NT2/D1 (cell line): ENCODE measurements at regions not wholly inside any gene's neighbourhood (a gene's known extent, or its start where the extent isn't known, plus 50 kb on each side); places are given as distances from the start of the nearest gene placed in this dataset.

Experiments used
- YY1 ChIP-seq: IDR thresholded peaks from 2 replicates; pipeline ENCODE4 v1.6.1; 2011; ENCODE audit not compliant: insufficient read length, insufficient read depth
- ZNF274 ChIP-seq: IDR thresholded peaks from 2 replicates; pipeline ENCODE4 v1.6.1; 2011; ENCODE audit warnings: mild to moderate bottlenecking, low read depth, low read length

DNA sequence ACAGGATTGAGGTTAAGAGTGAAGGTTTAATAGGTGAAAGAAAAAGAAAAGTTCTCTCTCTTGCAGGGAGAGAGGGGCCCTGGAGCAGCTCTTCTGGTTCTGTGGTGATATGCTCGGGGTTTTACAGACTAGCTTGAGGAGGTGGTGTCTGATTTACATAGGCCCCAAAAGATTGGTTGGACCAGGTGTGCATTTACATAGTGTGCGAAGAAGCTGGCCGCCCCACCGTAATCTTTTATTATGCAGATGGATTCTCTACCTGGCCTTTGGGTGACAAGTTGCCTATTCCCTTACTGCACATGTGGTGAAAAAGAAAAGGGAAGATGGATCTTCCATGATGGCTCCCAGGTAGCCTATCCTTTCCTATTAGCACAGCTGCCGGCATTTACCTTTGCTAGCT, 219.9 kb upstream of the GRIA4 start:
- no peak for TF ChIP-seq ZNF274
- TF ChIP-seq YY1, result no peak
